ENCODE measurements at regions not wholly inside any gene's neighbourhood (a gene's known extent, or its start where the extent isn't known, plus 50 kb on each side); places are given as distances from the start of the nearest gene placed in this dataset.
A peak's percentile ranks its signal among the peaks of the same experiment; 100 is the strongest.

DNA sequence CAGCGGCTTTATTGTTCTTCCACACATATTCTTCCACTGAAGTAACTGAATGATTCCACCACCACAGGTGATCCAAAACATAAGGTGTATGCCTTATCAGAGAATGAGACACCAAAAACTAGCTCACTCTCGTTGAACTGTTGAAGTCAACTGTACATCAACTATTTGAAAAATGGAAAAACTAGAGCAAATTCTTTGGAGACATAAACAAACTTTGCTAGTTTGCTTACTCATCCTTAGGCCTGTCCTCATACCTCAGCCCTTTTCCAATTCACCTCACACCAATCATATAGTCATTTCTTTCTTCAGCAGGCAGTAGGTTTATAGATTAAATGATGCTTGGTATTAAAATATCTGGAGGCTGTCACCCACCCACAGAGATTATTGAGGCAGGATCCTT, 77.1 kb upstream of the RNF217 start:
- TF ChIP-seq, protein P1, sequence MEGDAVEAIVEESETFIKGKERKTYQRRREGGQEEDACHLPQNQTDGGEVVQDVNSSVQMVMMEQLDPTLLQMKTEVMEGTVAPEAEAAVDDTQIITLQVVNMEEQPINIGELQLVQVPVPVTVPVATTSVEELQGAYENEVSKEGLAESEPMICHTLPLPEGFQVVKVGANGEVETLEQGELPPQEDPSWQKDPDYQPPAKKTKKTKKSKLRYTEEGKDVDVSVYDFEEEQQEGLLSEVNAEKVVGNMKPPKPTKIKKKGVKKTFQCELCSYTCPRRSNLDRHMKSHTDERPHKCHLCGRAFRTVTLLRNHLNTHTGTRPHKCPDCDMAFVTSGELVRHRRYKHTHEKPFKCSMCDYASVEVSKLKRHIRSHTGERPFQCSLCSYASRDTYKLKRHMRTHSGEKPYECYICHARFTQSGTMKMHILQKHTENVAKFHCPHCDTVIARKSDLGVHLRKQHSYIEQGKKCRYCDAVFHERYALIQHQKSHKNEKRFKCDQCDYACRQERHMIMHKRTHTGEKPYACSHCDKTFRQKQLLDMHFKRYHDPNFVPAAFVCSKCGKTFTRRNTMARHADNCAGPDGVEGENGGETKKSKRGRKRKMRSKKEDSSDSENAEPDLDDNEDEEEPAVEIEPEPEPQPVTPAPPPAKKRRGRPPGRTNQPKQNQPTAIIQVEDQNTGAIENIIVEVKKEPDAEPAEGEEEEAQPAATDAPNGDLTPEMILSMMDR (IDR thresholded peaks at IDR 0.05; ENCODE audit: insufficient read depth, low read length, severe bottlenecking), result no peak
- no peaks in the 10 kb centered on the region for H3K36me3 ChIP-seq (ENCODE audit: control insufficient read depth, insufficient read depth, low read length)
- no peak for FAIRE-seq
- H3K4me3 ChIP-seq (ENCODE audit: low read depth, low read length), result no peak overlapping the region
- H3K27me3 ChIP-seq (ENCODE audit: control insufficient read depth, insufficient read depth, low read length), result no peaks in the 10 kb centered on the region
- DNase-seq (ENCODE audit: low read depth), result no peak

DNA sequence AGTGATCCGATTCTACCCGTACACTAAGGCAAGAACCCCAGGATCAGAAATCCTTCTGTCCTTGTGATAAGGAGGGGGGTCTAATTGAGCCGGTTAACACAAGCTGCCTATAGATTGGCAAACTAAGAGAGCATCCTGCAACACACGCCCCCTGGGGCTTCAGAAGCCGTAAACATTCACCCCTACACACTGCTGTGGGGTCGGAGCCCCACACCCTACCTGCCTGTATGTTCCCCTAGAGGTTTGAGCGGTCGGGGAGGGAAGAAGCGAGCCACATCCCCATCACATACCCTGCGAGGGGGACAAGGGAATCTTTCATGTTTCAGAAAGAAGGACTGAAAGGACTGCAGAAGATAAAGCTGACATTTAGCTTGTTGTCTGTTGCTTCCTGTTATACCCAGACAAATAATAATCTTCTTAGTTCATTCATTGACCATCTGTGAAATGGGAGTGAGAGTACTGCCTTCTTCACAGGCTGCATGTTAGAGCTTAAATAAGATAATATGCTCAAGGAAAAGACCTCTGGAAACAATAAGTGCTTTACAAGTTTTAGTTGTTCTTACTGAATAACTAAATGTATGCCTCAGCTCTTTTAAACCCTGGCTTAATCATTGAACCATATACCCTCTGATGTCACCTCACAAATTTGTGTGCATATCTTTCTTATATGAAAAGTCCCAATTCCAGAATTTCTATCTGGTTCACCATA, 74.2 kb upstream of the RNF217 start:
- Histone ChIP-seq H3K36me3 (ENCODE audit: control insufficient read depth, insufficient read depth, low read length) (no peaks in the 10 kb centered on the region), H3K4me3 (ENCODE audit: low read depth, low read length) (no peak overlapping the region), H3K27me3 (ENCODE audit: control insufficient read depth, insufficient read depth, low read length) (no peaks in the 10 kb centered on the region)
- TF ChIP-seq, protein P1 (IDR thresholded peaks at IDR 0.05; ENCODE audit: insufficient read depth, low read length, severe bottlenecking), result no peak
- FAIRE-seq (no peak), DNase-seq (ENCODE audit: low read depth) (no peak)

DNA sequence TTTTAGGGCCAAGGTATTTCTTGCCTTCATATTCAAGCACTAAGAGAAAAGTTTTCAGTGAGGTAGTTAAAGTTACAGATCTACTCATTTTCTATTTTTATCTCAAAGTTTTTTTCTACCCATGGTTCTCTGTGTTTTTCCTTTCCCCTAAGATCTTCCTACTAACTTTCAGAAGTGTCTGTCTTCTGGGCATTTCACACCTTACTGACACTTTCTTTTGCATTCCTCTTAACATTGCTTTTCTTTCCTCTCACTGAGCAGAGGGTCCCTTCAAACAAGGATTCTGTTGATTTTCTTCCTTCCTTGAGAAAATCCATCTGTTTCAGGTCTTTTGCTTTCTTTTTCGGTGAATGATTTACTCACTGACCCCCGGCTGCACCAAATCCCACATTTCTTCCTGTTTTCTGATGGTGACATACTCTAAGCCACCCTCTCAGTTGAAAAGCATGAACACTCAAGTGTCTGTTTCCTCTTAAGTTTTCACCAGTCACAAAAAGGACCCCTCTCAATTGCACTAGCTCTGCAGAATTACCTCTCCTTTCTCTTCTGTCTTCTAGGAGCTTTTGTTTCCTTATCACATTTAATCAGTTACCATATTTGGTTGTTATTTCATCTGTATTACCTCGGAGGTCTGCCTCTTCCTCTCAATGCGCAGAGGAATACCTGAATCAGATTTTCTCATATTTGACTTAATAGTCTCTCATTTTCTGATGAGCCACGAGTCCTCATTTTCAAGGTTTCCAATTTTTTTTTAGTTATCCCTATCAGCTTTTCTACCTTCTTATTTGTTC, 73.5 kb upstream of the RNF217 start:
- Histone ChIP-seq H3K4me3 (ENCODE audit: low read depth, low read length) (no peak overlapping the region), H3K36me3 (ENCODE audit: control insufficient read depth, insufficient read depth, low read length) (no peaks in the 10 kb centered on the region), H3K27me3 (ENCODE audit: control insufficient read depth, insufficient read depth, low read length) (no peaks in the 10 kb centered on the region)
- TF ChIP-seq, protein P1 (IDR thresholded peaks at IDR 0.05; ENCODE audit: insufficient read depth, low read length, severe bottlenecking), result no peak
- DNase-seq (ENCODE audit: low read depth) (no peak), FAIRE-seq (no peak)

DNA sequence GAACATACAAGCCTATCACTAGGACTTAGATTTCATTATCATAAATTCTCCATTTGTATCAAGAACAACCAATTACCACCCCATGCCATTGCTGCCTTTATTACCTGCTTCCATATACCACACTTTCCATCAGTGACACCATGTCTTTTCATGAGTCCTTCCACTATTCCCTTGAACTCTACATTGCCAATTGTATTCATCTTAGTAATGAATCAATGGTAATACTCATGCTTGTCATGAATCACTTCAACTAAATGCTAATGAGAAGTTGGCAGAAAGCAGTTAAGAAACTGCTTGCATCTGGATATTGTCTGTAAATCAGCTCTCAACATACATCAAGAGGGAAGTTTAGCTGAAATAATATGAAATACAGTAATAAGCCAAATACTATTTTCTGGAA, 61.2 kb upstream of the RNF217 start:
- TF ChIP-seq, protein P1 (IDR thresholded peaks at IDR 0.05; ENCODE audit: insufficient read depth, low read length, severe bottlenecking), result no peak
- no peaks in the 10 kb centered on the region for H3K36me3 ChIP-seq (ENCODE audit: control insufficient read depth, insufficient read depth, low read length)
- no peak for FAIRE-seq
- no peaks in the 10 kb centered on the region for H3K27me3 ChIP-seq (ENCODE audit: control insufficient read depth, insufficient read depth, low read length)
- peak; percentile 45 for DNase-seq (ENCODE audit: low read depth)
- H3K4me3 ChIP-seq (ENCODE audit: low read depth, low read length), result no peak overlapping the region

DNA sequence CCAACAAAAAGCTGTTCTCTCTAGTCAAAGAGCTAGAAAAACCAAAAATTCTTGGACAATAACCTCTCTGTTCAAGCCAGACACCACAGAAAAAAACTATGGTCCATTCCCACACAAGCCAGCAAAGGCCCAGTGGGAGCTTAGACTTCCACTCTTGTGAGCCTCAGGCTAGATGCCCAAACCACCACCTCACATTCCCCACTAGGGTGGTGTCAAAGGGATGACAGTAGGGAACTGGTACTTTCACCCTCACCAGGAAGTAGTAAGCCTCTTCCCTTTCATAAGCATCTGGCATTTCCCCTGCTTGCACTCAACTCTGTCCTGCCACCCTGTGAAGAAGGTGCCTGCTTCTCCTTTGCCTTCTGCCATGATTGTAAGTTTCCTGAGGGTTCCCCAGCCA, 58.4 kb upstream of the RNF217 start:
- no peak for DNase-seq (ENCODE audit: low read depth)
- Histone ChIP-seq H3K4me3 (ENCODE audit: low read depth, low read length) (no peak overlapping the region), H3K36me3 (ENCODE audit: control insufficient read depth, insufficient read depth, low read length) (no peaks in the 10 kb centered on the region), H3K27me3 (ENCODE audit: control insufficient read depth, insufficient read depth, low read length) (no peaks in the 10 kb centered on the region)
- no peak for FAIRE-seq
- TF ChIP-seq, protein P1 (IDR thresholded peaks at IDR 0.05; ENCODE audit: insufficient read depth, low read length, severe bottlenecking), result no peak
